ENCODE measurements at regions not wholly inside any gene's neighbourhood (a gene's known extent, or its start where the extent isn't known, plus 50 kb on each side); places are given as distances from the start of the nearest gene placed in this dataset.

DNA sequence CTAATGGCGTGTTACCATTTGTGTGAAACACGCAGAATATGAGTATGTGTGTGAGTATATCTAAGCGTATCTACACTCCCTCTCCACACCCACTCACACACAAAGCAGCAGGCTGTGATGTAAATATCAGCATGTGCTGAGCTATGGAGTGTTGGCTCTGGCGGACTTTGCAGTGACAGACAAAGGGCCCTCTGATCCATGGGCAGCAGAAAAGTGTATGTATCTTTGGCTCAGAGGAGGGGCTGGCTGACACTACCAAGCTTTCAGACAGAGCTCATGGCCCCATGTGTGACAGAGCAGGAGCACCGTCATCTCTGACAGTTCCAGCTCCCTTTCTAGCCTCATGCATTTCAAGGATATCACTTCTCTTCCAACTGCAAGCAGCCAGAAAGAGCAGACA lies 57.2 kb upstream of the ASB18 start:
- DNase-seq (ENCODE audit: low read depth in 1 of 2, low spot score in 1 of 2), result no peak
- Histone ChIP-seq H3K27ac (replicated peaks) (no peak overlapping the region), H3K4me3 (replicated peaks; ENCODE audit: insufficient read depth, low read length) (no peak overlapping the region), H3K27me3 (ENCODE audit: insufficient read depth, poor library complexity, severe bottlenecking) (no peaks in the 10 kb centered on the region)
- no peak for TF ChIP-seq SPI1 (IDR thresholded peaks at IDR 0.05; ENCODE audit: borderline replicate concordance, low read depth)
- no peak for TF ChIP-seq GABPA (IDR thresholded peaks at IDR 0.05; ENCODE audit: low read depth)
- TF ChIP-seq POLR2AphosphoS5 (IDR thresholded peaks at IDR 0.05; ENCODE audit: low read depth), result no peak
- TF ChIP-seq, protein P1, sequence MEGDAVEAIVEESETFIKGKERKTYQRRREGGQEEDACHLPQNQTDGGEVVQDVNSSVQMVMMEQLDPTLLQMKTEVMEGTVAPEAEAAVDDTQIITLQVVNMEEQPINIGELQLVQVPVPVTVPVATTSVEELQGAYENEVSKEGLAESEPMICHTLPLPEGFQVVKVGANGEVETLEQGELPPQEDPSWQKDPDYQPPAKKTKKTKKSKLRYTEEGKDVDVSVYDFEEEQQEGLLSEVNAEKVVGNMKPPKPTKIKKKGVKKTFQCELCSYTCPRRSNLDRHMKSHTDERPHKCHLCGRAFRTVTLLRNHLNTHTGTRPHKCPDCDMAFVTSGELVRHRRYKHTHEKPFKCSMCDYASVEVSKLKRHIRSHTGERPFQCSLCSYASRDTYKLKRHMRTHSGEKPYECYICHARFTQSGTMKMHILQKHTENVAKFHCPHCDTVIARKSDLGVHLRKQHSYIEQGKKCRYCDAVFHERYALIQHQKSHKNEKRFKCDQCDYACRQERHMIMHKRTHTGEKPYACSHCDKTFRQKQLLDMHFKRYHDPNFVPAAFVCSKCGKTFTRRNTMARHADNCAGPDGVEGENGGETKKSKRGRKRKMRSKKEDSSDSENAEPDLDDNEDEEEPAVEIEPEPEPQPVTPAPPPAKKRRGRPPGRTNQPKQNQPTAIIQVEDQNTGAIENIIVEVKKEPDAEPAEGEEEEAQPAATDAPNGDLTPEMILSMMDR (IDR thresholded peaks at IDR 0.05; ENCODE audit: insufficient read depth, low read length), result no peak
- TF ChIP-seq, protein P2, sequence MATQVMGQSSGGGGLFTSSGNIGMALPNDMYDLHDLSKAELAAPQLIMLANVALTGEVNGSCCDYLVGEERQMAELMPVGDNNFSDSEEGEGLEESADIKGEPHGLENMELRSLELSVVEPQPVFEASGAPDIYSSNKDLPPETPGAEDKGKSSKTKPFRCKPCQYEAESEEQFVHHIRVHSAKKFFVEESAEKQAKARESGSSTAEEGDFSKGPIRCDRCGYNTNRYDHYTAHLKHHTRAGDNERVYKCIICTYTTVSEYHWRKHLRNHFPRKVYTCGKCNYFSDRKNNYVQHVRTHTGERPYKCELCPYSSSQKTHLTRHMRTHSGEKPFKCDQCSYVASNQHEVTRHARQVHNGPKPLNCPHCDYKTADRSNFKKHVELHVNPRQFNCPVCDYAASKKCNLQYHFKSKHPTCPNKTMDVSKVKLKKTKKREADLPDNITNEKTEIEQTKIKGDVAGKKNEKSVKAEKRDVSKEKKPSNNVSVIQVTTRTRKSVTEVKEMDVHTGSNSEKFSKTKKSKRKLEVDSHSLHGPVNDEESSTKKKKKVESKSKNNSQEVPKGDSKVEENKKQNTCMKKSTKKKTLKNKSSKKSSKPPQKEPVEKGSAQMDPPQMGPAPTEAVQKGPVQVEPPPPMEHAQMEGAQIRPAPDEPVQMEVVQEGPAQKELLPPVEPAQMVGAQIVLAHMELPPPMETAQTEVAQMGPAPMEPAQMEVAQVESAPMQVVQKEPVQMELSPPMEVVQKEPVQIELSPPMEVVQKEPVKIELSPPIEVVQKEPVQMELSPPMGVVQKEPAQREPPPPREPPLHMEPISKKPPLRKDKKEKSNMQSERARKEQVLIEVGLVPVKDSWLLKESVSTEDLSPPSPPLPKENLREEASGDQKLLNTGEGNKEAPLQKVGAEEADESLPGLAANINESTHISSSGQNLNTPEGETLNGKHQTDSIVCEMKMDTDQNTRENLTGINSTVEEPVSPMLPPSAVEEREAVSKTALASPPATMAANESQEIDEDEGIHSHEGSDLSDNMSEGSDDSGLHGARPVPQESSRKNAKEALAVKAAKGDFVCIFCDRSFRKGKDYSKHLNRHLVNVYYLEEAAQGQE (IDR thresholded peaks at IDR 0.05; ENCODE audit: insufficient replicate concordance, low read depth), result no peak

DNA sequence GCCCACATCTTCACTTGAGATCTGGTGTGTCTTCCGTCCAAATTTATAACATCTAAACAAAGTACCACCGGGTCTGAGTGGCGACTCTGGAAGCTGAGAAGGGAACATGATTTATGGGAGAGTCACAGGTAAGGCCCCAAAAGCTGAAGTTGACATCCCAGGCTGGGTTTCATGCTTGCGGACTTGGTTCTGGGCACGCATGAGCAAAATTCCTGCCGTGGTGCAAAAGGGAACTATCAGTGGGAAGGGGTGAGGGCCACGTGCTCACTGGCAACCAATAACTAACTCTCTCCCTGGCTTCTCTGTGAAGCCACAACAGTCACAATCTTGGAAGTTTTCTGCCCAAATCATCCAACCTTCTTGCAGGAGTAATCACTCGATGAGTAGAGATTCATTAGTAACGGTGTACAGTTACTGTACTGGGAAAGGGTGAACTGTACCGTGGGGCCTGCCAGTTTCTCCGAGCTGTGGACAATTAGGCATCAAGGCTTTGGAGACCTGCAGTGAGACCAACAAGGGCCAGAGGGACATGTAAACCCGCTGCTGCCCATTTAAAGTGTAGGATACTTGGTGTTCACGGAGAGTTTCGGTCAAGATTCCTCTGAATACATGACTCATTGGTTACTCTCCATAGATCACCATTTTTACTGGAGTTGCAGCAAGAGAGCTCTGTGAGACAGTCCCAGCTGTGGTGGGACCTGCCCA lies 69.4 kb upstream of the ASB18 start:
- DNase-seq (ENCODE audit: low read depth in 1 of 2, low spot score in 1 of 2), result no peak
- Histone ChIP-seq H3K27ac (replicated peaks) (no peak overlapping the region), H3K4me3 (replicated peaks; ENCODE audit: insufficient read depth, low read length) (no peak overlapping the region), H3K27me3 (ENCODE audit: insufficient read depth, poor library complexity, severe bottlenecking) (no peaks in the 10 kb centered on the region)
- TF ChIP-seq, protein P2 (IDR thresholded peaks at IDR 0.05; ENCODE audit: insufficient replicate concordance, low read depth), result no peak
- no peak for TF ChIP-seq GABPA (IDR thresholded peaks at IDR 0.05; ENCODE audit: low read depth)
- TF ChIP-seq POLR2AphosphoS5 (IDR thresholded peaks at IDR 0.05; ENCODE audit: low read depth), result no peak
- TF ChIP-seq, protein P1 (IDR thresholded peaks at IDR 0.05; ENCODE audit: insufficient read depth, low read length), result no peak
- no peak for TF ChIP-seq SPI1 (IDR thresholded peaks at IDR 0.05; ENCODE audit: borderline replicate concordance, low read depth)

DNA sequence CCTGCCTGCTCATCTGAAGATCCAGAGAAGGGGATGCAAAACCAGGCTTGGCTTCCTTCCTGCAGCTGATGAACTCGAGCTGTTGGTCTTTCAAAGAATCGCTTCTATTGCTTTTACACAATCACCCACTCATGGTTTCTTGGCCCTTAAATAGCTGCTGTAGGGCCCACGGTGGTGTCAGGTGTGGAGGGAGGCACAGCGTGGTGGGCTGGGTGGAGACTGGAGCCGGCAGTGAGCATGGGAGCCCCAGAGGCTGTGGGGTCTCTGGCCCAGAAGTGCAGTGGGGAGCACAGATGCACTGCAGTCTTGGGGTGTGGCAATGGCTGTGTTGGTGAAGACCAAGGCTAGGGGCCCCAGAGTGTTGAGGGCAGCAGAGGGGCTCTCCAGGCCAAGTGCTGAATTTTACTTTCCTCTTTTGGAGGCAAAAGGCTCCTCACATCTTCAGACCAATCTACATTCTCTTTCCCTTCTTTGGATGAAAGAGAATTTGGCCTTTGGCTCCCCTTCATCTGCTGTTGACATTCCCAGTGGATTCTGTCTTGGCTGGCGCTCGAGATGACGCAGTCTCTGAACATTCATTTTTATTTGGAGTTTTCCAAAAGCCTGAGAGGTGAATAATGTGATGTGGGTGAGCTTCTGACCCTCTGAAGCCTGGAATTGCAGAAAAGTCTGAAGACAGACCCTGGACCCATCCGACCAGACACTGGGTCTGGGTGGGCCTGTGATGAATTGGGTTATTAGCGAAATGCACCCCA lies 70.1 kb upstream of the ASB18 start:
- no peak for DNase-seq (ENCODE audit: low read depth in 1 of 2, low spot score in 1 of 2)
- Histone ChIP-seq H3K27me3 (ENCODE audit: insufficient read depth, poor library complexity, severe bottlenecking) (no peaks in the 10 kb centered on the region), H3K4me3 (replicated peaks; ENCODE audit: insufficient read depth, low read length) (no peak overlapping the region), H3K27ac (replicated peaks) (no peak overlapping the region)
- TF ChIP-seq, protein P1 (IDR thresholded peaks at IDR 0.05; ENCODE audit: insufficient read depth, low read length), result no peak
- TF ChIP-seq GABPA (IDR thresholded peaks at IDR 0.05; ENCODE audit: low read depth) (no peak), SPI1 (IDR thresholded peaks at IDR 0.05; ENCODE audit: borderline replicate concordance, low read depth) (no peak), POLR2AphosphoS5 (IDR thresholded peaks at IDR 0.05; ENCODE audit: low read depth) (no peak)
- TF ChIP-seq, protein P2 (IDR thresholded peaks at IDR 0.05; ENCODE audit: insufficient replicate concordance, low read depth), result no peak

All from HL-60 (cell line).